ENCODE measurements at regions not wholly inside any gene's neighbourhood (a gene's known extent, or its start where the extent isn't known, plus 50 kb on each side); places are given as distances from the start of the nearest gene placed in this dataset.

- in situ Hi-C loops (cut with MboI; ENCODE audit: low sequenced_read_pairs) = no loop called here
These were observed 311.0 kb downstream of the AGTPBP1 start for GRCh38 chr9:85430659-85431338.

- in situ Hi-C loops (cut with MboI; ENCODE audit: low sequenced_read_pairs) = no loop called here
These were observed 313.5 kb downstream of the AGTPBP1 start for GRCh38 chr9:85428230-85428629.

GRCh38 chr9:85427772-85428171, 314.0 kb downstream of the AGTPBP1 start:
- in situ Hi-C loops (cut with MboI; ENCODE audit: low sequenced_read_pairs) = no loop called here

GRCh38 chr9:85425153-85425611, 316.6 kb downstream of the AGTPBP1 start:
- in situ Hi-C loops (cut with MboI; ENCODE audit: low sequenced_read_pairs) = no loop called here

GRCh38 chr9:85423422-85423821, 318.3 kb downstream of the AGTPBP1 start:
- in situ Hi-C loops (cut with MboI; ENCODE audit: low sequenced_read_pairs) = loop anchor here (25.0 kb wide), 1 partner anchor 1011 kb away; no protein-coding TSS in a partner anchor

GRCh38 chr9:85421641-85422040, 320.1 kb downstream of the AGTPBP1 start:
- in situ Hi-C loops (cut with MboI; ENCODE audit: low sequenced_read_pairs) = loop anchor here (25.0 kb wide), 1 partner anchor 1009 kb away; no protein-coding TSS in a partner anchor

GRCh38 chr9:85420750-85421149, 321.0 kb downstream of the AGTPBP1 start:
- in situ Hi-C loops (cut with MboI; ENCODE audit: low sequenced_read_pairs) = loop anchor here (25.0 kb wide), 1 partner anchor 1008 kb away; no protein-coding TSS in a partner anchor

GRCh38 chr9:85417674-85418073, 324.1 kb downstream of the AGTPBP1 start:
- in situ Hi-C loops (cut with MboI; ENCODE audit: low sequenced_read_pairs) = loop anchor here (25.0 kb wide), 1 partner anchor 1005 kb away; no protein-coding TSS in a partner anchor

- in situ Hi-C loops (cut with MboI; ENCODE audit: low sequenced_read_pairs) = loop anchor here (25.0 kb wide), 1 partner anchor 1004 kb away; no protein-coding TSS in a partner anchor
These were observed 325.0 kb downstream of the AGTPBP1 start for GRCh38 chr9:85416715-85417114.

GRCh38 chr9:85414390-85414789, 327.4 kb downstream of the AGTPBP1 start:
- in situ Hi-C loops (cut with MboI; ENCODE audit: low sequenced_read_pairs) = loop anchor here (25.0 kb wide), 1 partner anchor 1002 kb away; no protein-coding TSS in a partner anchor

- in situ Hi-C loops (cut with MboI; ENCODE audit: low sequenced_read_pairs) = loop anchor here (25.0 kb wide), 1 partner anchor 996 kb away; no protein-coding TSS in a partner anchor
These were observed 333.3 kb downstream of the AGTPBP1 start for GRCh38 chr9:85408494-85408893.

- in situ Hi-C loops (cut with MboI; ENCODE audit: low sequenced_read_pairs) = loop anchor here (25.0 kb wide), 1 partner anchor 993 kb away; no protein-coding TSS in a partner anchor
These were observed 336.2 kb downstream of the AGTPBP1 start for GRCh38 chr9:85405566-85405950.

GRCh38 chr9:85404911-85405565, 336.7 kb downstream of the AGTPBP1 start:
- in situ Hi-C loops (cut with MboI; ENCODE audit: low sequenced_read_pairs) = loop anchor here (25.0 kb wide), 1 partner anchor 993 kb away; no protein-coding TSS in a partner anchor

GRCh38 chr9:85402551-85402950, 339.2 kb downstream of the AGTPBP1 start:
- in situ Hi-C loops (cut with MboI; ENCODE audit: low sequenced_read_pairs) = loop anchor here (25.0 kb wide), 1 partner anchor 990 kb away; no protein-coding TSS in a partner anchor

GRCh38 chr9:85401998-85402397, 339.8 kb downstream of the AGTPBP1 start:
- in situ Hi-C loops (cut with MboI; ENCODE audit: low sequenced_read_pairs) = loop anchor here (25.0 kb wide), 1 partner anchor 990 kb away; no protein-coding TSS in a partner anchor

GRCh38 chr9:85397005-85397404, 344.7 kb downstream of the AGTPBP1 start:
- in situ Hi-C loops (cut with MboI; ENCODE audit: low sequenced_read_pairs) = no loop called here

GRCh38 chr9:85392260-85392659, 349.5 kb downstream of the AGTPBP1 start:
- in situ Hi-C loops (cut with MboI; ENCODE audit: low sequenced_read_pairs) = no loop called here

GRCh38 chr9:85377731-85378289, 363.9 kb downstream of the AGTPBP1 start:
- in situ Hi-C loops (cut with MboI; ENCODE audit: low sequenced_read_pairs) = no loop called here

GRCh38 chr9:85368781-85369180, 373.0 kb downstream of the AGTPBP1 start:
- in situ Hi-C loops (cut with MboI; ENCODE audit: low sequenced_read_pairs) = no loop called here

GRCh38 chr9:85359161-85359560, 382.6 kb downstream of the AGTPBP1 start:
- in situ Hi-C loops (cut with MboI; ENCODE audit: low sequenced_read_pairs) = no loop called here

- in situ Hi-C loops (cut with MboI; ENCODE audit: low sequenced_read_pairs) = no loop called here
These were observed 392.7 kb downstream of the AGTPBP1 start for GRCh38 chr9:85349046-85349445.

All from HL-60/S4 (cell line).